ENCODE measurements at regions not wholly inside any gene's neighbourhood (a gene's known extent, or its start where the extent isn't known, plus 50 kb on each side); places are given as distances from the start of the nearest gene placed in this dataset.

DNA sequence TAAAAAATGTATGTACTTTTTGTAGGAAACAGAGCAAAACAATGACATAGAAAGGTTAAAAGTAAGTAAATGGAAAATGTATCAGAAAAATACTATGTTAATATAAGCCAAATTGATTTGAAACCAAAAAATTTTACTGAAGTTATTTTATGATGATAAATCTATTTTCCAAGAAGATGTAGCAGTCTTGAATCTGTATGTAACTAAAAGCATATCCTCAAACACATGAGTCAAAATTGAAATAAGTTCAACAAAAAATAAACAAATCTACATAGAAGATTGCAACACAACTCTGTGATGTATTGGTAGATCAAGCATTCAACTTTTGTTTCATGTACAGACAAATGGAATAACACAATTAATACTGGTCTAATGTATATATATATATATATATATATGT is 450.0 kb downstream of the SPRY1 start:
- Histone ChIP-seq H3K14ac (ENCODE audit: low read length) (no peak overlapping the region), H2AFZ (ENCODE audit: low read length) (no peak overlapping the region), H3K27ac (replicated peaks; ENCODE audit: low read length) (no peak overlapping the region), H2BK12ac (ENCODE audit: low read length) (no peak overlapping the region), H2AK5ac (ENCODE audit: low read depth, low read length) (no peak overlapping the region), H3K36me3 (replicated peaks in 1 of 2; ENCODE audit: control insufficient read depth in 2 of 2, insufficient read depth in 2 of 2, low read length in 2 of 2) (no peaks in the 10 kb centered on the region), H3K4ac (ENCODE audit: low read length) (no peak overlapping the region), H3K4me2 (ENCODE audit: insufficient read depth, low read length, poor library complexity, severe bottlenecking) (no peak overlapping the region), H3K4me3 (ENCODE audit: low read length in 2 of 2) (no peak overlapping the region), H3K23ac (ENCODE audit: low read depth, low read length, poor library complexity) (no peak overlapping the region), H2BK120ac (ENCODE audit: low read depth, low read length) (no peak overlapping the region), H3K18ac (ENCODE audit: low read length) (no peak overlapping the region), H3K27me3 (ENCODE audit: control insufficient read depth in 3 of 3, insufficient read depth in 3 of 3, low read depth in 1 of 3, low read length in 3 of 3) (no peaks in the 10 kb centered on the region), H2BK5ac (ENCODE audit: low read length) (no peak overlapping the region), H3K9me3 (replicated peaks in 1 of 2; ENCODE audit: control insufficient read depth in 2 of 2, insufficient read depth in 1 of 2, low read depth in 1 of 2, low read length in 2 of 2) (peaks cover 4 to 29% of the 10 kb centered on the region in 2 donors), H3K4me1 (ENCODE audit: control insufficient read depth in 2 of 2, insufficient read depth in 1 of 2, low read depth in 1 of 2, low read length in 2 of 2) (no peaks in the 10 kb centered on the region), H3K79me1 (ENCODE audit: low read depth, low read length) (no peaks in the 10 kb centered on the region), H4K8ac (ENCODE audit: low read depth, low read length) (no peak overlapping the region), H4K91ac (ENCODE audit: low read depth, low read length, poor library complexity) (no peak overlapping the region), H3K9ac (ENCODE audit: low read depth, low read length, poor library complexity) (no peak overlapping the region), H2BK15ac (ENCODE audit: low read length) (no peak overlapping the region)
- no peak for DNase-seq (ENCODE audit: low spot score)

DNA sequence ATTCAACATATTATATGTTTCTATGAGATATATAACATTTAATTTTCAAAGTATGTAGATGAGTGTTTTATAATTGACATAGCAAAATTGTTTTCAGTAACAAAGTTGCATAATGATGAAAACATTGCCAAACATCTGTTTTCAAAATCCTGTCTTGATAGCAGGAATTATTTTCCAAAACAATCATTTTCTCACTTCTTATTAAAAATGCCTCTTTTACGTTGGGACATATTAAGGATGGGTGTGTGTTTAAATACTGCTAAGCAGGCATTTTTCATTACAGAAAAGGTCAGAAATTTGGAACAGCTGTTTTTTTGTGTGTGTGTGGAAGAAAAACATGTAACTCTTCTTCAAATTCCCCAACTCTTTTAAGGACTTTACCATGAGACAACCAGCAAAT is 452.0 kb downstream of the SPRY1 start:
- no peaks in the 10 kb centered on the region for H3K36me3 ChIP-seq (replicated peaks in 1 of 2; ENCODE audit: control insufficient read depth in 2 of 2, insufficient read depth in 2 of 2, low read length in 2 of 2)
- no peaks in the 10 kb centered on the region for H3K4me1 ChIP-seq (ENCODE audit: control insufficient read depth in 2 of 2, insufficient read depth in 1 of 2, low read depth in 1 of 2, low read length in 2 of 2)
- H3K4ac ChIP-seq (ENCODE audit: low read length) = no peak overlapping the region
- H3K23ac ChIP-seq (ENCODE audit: low read depth, low read length, poor library complexity) = no peak overlapping the region
- no peak overlapping the region for H2BK120ac ChIP-seq (ENCODE audit: low read depth, low read length)
- WGBS, 2 donors (ENCODE audit: extremely low coverage in 2 of 2, insufficient read length in 2 of 2, insufficient replicate concordance in 1 of 2) = no CpG with 5 or more reads among the region's 1 CpG
- H3K4me3 ChIP-seq (ENCODE audit: low read length in 2 of 2) = no peak overlapping the region
- H3K18ac ChIP-seq (ENCODE audit: low read length) = no peak overlapping the region
- H2AK5ac ChIP-seq (ENCODE audit: low read depth, low read length) = no peak overlapping the region
- no peak overlapping the region for H4K8ac ChIP-seq (ENCODE audit: low read depth, low read length)
- no peak overlapping the region for H3K9ac ChIP-seq (ENCODE audit: low read depth, low read length, poor library complexity)
- no peak overlapping the region for H2BK5ac ChIP-seq (ENCODE audit: low read length)
- peaks cover 4 to 22% of the 10 kb centered on the region in 2 donors for H3K9me3 ChIP-seq (replicated peaks in 1 of 2; ENCODE audit: control insufficient read depth in 2 of 2, insufficient read depth in 1 of 2, low read depth in 1 of 2, low read length in 2 of 2)
- no peak overlapping the region for H2BK12ac ChIP-seq (ENCODE audit: low read length)
- no peak for DNase-seq (ENCODE audit: low spot score)
- H2AFZ ChIP-seq (ENCODE audit: low read length) = no peak overlapping the region
- no peak overlapping the region for H2BK15ac ChIP-seq (ENCODE audit: low read length)
- H4K91ac ChIP-seq (ENCODE audit: low read depth, low read length, poor library complexity) = no peak overlapping the region
- H3K4me2 ChIP-seq (ENCODE audit: insufficient read depth, low read length, poor library complexity, severe bottlenecking) = no peak overlapping the region
- H3K14ac ChIP-seq (ENCODE audit: low read length) = no peak overlapping the region
- no peak overlapping the region for H3K27ac ChIP-seq (replicated peaks; ENCODE audit: low read length)
- no peaks in the 10 kb centered on the region for H3K27me3 ChIP-seq (ENCODE audit: control insufficient read depth in 3 of 3, insufficient read depth in 3 of 3, low read depth in 1 of 3, low read length in 3 of 3)
- H3K79me1 ChIP-seq (ENCODE audit: low read depth, low read length) = no peaks in the 10 kb centered on the region

DNA sequence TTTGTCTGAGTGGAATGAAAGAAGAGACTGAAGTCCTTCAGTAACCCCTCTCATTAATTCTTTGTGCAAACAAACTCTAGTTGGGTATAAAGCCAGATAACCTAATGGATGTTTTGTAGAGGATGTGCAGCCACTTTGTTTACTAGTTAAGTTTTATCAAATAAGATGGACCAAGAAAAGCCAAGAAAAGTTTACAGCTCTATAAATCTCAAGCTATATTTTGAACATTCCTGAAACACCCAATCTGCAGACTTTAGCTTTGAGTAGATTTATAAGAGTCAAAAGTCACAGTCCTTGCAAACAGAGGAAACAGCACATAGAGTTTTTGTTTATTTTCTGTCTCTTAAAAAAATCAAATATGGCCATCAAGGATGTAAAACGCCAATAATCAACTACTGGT is 452.9 kb downstream of the SPRY1 start:
- Histone ChIP-seq H3K18ac (ENCODE audit: low read length) (no peak overlapping the region), H2BK12ac (ENCODE audit: low read length) (no peak overlapping the region), H3K4me2 (ENCODE audit: insufficient read depth, low read length, poor library complexity, severe bottlenecking) (no peak overlapping the region), H3K23ac (ENCODE audit: low read depth, low read length, poor library complexity) (no peak overlapping the region), H2BK120ac (ENCODE audit: low read depth, low read length) (no peak overlapping the region), H3K9ac (ENCODE audit: low read depth, low read length, poor library complexity) (no peak overlapping the region), H3K9me3 (replicated peaks in 1 of 2; ENCODE audit: control insufficient read depth in 2 of 2, insufficient read depth in 1 of 2, low read depth in 1 of 2, low read length in 2 of 2) (peaks cover 0 to 17% of the 10 kb centered on the region in 2 donors), H4K91ac (ENCODE audit: low read depth, low read length, poor library complexity) (no peak overlapping the region), H2BK5ac (ENCODE audit: low read length) (no peak overlapping the region), H3K79me1 (ENCODE audit: low read depth, low read length) (no peaks in the 10 kb centered on the region), H3K4me3 (ENCODE audit: low read length in 2 of 2) (no peak overlapping the region), H4K8ac (ENCODE audit: low read depth, low read length) (no peak overlapping the region), H3K4me1 (ENCODE audit: control insufficient read depth in 2 of 2, insufficient read depth in 1 of 2, low read depth in 1 of 2, low read length in 2 of 2) (no peaks in the 10 kb centered on the region), H2AFZ (ENCODE audit: low read length) (peak overlapping the region; percentile 60), H3K27me3 (ENCODE audit: control insufficient read depth in 3 of 3, insufficient read depth in 3 of 3, low read depth in 1 of 3, low read length in 3 of 3) (no peaks in the 10 kb centered on the region), H3K4ac (ENCODE audit: low read length) (no peak overlapping the region), H3K27ac (replicated peaks; ENCODE audit: low read length) (no peak overlapping the region), H3K36me3 (replicated peaks in 1 of 2; ENCODE audit: control insufficient read depth in 2 of 2, insufficient read depth in 2 of 2, low read length in 2 of 2) (no peaks in the 10 kb centered on the region), H3K14ac (ENCODE audit: low read length) (no peak overlapping the region), H2AK5ac (ENCODE audit: low read depth, low read length) (no peak overlapping the region), H2BK15ac (ENCODE audit: low read length) (no peak overlapping the region)
- WGBS, 2 donors (ENCODE audit: extremely low coverage in 2 of 2, insufficient read length in 2 of 2, insufficient replicate concordance in 1 of 2) = no CpG with 5 or more reads among the region's 1 CpG
- no peak for DNase-seq (ENCODE audit: low spot score)

DNA sequence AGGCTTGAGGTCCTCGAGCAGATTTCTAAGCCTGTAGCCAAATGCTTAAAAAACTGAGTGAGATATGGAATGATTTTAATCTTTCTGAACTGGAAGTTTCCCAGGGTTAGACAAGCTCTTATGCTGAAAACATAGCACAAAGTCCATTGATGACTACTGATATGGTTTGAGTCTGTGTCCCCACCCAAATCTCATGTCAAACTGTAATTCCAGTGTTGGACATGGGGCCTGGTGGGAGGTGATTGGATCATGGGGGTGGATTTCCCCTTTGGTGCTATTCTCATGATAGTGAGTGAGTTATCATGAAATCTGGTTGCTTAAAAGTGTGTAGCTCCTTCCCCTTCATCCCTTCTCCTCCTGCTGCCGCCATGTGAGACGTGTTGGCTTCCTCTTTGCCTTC is 454.9 kb downstream of the SPRY1 start:
- Histone ChIP-seq H4K91ac (ENCODE audit: low read depth, low read length, poor library complexity) (no peak overlapping the region), H2BK120ac (ENCODE audit: low read depth, low read length) (no peak overlapping the region), H3K9me3 (replicated peaks in 1 of 2; ENCODE audit: control insufficient read depth in 2 of 2, insufficient read depth in 1 of 2, low read depth in 1 of 2, low read length in 2 of 2) (peaks cover 0 to 7% of the 10 kb centered on the region in 2 donors), H2BK12ac (ENCODE audit: low read length) (no peak overlapping the region), H3K79me1 (ENCODE audit: low read depth, low read length) (no peaks in the 10 kb centered on the region), H3K14ac (ENCODE audit: low read length) (no peak overlapping the region), H3K27ac (replicated peaks; ENCODE audit: low read length) (no peak overlapping the region), H3K18ac (ENCODE audit: low read length) (no peak overlapping the region), H2AFZ (ENCODE audit: low read length) (no peak overlapping the region), H3K23ac (ENCODE audit: low read depth, low read length, poor library complexity) (no peak overlapping the region), H3K4me2 (ENCODE audit: insufficient read depth, low read length, poor library complexity, severe bottlenecking) (no peak overlapping the region), H4K8ac (ENCODE audit: low read depth, low read length) (no peak overlapping the region), H2AK5ac (ENCODE audit: low read depth, low read length) (no peak overlapping the region), H3K4ac (ENCODE audit: low read length) (no peak overlapping the region), H2BK5ac (ENCODE audit: low read length) (no peak overlapping the region), H3K4me1 (ENCODE audit: control insufficient read depth in 2 of 2, insufficient read depth in 1 of 2, low read depth in 1 of 2, low read length in 2 of 2) (peaks cover 0 to 10% of the 10 kb centered on the region in 2 donors), H3K36me3 (replicated peaks in 1 of 2; ENCODE audit: control insufficient read depth in 2 of 2, insufficient read depth in 2 of 2, low read length in 2 of 2) (no peaks in the 10 kb centered on the region), H3K27me3 (ENCODE audit: control insufficient read depth in 3 of 3, insufficient read depth in 3 of 3, low read depth in 1 of 3, low read length in 3 of 3) (no peaks in the 10 kb centered on the region), H3K4me3 (ENCODE audit: low read length in 2 of 2) (no peak overlapping the region), H3K9ac (ENCODE audit: low read depth, low read length, poor library complexity) (no peak overlapping the region), H2BK15ac (ENCODE audit: low read length) (no peak overlapping the region)
- WGBS, 2 donors (ENCODE audit: extremely low coverage in 2 of 2, insufficient read length in 2 of 2, insufficient replicate concordance in 1 of 2) = no CpG with 5 or more reads among the region's 3 CpGs
- DNase-seq (ENCODE audit: low spot score) = no peak
